ENCODE measurements at regions not wholly inside any gene's neighbourhood (a gene's known extent, or its start where the extent isn't known, plus 50 kb on each side); places are given as distances from the start of the nearest gene placed in this dataset.

DNA sequence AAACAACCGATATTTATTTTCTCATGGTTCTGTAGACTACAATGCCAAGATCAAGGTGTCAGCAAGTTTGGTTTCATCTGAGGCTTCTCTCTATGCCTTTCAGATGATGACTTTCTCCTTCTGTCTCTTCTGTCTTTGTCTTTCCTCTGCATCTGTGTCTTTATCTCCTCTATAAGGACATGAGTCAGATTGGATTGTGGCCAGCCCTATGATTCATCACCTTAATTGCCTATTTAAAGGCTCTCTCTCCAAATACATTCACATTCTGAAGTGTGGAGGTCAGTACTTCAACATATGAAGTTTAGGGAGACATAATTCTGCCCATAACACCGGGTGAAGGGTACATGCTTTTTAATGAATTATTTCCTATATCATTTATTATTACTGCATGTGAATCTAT, 71.2 kb upstream of the CNTNAP5 start:
- Histone ChIP-seq H3K4me1 (no peaks in the 10 kb centered on the region), H3K27ac (no peak overlapping the region), H3K9me3 (no peaks in the 10 kb centered on the region), H3K27me3 (no peaks in the 10 kb centered on the region), H3K4me3 (no peak overlapping the region), H3K36me3 (no peaks in the 10 kb centered on the region)
- intact Hi-C loops (cut with DNase I; ENCODE audit: low total_unique reads): no loop called here
- TF ChIP-seq EP300 (IDR thresholded peaks at IDR 0.05; ENCODE audit: low read depth) (no peak), POLR2A (IDR thresholded peaks at IDR 0.05) (no peak), POLR2AphosphoS5 (IDR thresholded peaks at IDR 0.05) (no peak)
- TF ChIP-seq, protein P1, sequence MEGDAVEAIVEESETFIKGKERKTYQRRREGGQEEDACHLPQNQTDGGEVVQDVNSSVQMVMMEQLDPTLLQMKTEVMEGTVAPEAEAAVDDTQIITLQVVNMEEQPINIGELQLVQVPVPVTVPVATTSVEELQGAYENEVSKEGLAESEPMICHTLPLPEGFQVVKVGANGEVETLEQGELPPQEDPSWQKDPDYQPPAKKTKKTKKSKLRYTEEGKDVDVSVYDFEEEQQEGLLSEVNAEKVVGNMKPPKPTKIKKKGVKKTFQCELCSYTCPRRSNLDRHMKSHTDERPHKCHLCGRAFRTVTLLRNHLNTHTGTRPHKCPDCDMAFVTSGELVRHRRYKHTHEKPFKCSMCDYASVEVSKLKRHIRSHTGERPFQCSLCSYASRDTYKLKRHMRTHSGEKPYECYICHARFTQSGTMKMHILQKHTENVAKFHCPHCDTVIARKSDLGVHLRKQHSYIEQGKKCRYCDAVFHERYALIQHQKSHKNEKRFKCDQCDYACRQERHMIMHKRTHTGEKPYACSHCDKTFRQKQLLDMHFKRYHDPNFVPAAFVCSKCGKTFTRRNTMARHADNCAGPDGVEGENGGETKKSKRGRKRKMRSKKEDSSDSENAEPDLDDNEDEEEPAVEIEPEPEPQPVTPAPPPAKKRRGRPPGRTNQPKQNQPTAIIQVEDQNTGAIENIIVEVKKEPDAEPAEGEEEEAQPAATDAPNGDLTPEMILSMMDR (IDR thresholded peaks at IDR 0.05): no peak
- WGBS, 2 donors (ENCODE audit: low coverage in 1 of 2): 80 to 81% methylated on average over 2 of the region's 2 CpGs
- DNase-seq: no peak
- in situ Hi-C loops (cut with MboI; ENCODE audit: low pct_ligation_motif_present in 1 of 4, low pct_unique_long_range_greater_than_20kb in 1 of 4, low sequenced_read_pairs in 3 of 4): no loop called here

DNA sequence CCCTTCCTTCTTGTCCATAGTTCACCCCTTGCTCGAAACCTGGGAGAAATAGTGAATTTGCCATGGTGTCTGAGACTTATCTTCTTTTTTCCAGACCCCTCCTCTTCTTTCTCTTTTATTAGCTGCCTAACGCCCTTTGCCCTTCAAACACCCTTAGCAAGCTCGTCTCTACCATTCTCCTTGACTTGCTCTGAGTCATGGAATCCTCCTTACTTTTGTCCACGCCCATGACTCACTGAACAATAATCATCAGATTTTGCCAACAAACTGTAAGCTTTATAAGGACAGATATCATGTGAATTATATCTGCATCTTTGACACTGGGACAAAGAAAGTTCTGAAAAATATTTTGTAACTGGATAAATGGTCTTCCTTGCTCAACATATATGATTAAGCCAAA, 67.1 kb upstream of the CNTNAP5 start:
- 30 to 54% methylated on average over 2 to 4 of the region's 4 CpGs for WGBS, 2 donors (ENCODE audit: low coverage in 1 of 2)
- Histone ChIP-seq H3K27ac (no peak overlapping the region), H3K27me3 (no peaks in the 10 kb centered on the region), H3K9me3 (no peaks in the 10 kb centered on the region), H3K4me3 (no peak overlapping the region), H3K4me1 (no peaks in the 10 kb centered on the region), H3K36me3 (no peaks in the 10 kb centered on the region)
- in situ Hi-C loops (cut with MboI; ENCODE audit: low pct_ligation_motif_present in 1 of 4, low pct_unique_long_range_greater_than_20kb in 1 of 4, low sequenced_read_pairs in 3 of 4) (no loop called here), intact Hi-C loops (cut with DNase I; ENCODE audit: low total_unique reads) (no loop called here)
- no peak for TF ChIP-seq POLR2AphosphoS5 (IDR thresholded peaks at IDR 0.05)
- TF ChIP-seq EP300 (IDR thresholded peaks at IDR 0.05; ENCODE audit: low read depth): no peak
- TF ChIP-seq, protein P1 (IDR thresholded peaks at IDR 0.05): no peak
- no peak for TF ChIP-seq POLR2A (IDR thresholded peaks at IDR 0.05)
- no peak for DNase-seq

DNA sequence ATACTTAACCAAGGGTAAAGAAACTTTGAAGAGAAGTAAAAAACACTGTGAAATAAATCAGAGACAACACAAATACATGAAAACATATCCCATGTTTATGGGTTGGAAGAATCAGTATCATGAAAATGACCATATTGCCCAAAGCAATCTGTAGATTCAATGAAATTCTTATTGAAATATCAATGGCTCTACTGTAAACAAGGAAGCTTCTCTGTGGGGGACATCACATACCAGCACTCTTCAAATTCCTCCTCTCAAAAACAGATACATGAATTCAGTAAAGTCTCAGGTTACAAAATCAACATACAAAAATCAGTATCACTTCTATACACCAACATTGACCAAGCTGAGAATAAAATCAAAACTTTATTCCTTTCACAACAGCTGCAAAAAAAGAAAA, 63.5 kb upstream of the CNTNAP5 start:
- Histone ChIP-seq H3K4me3 (no peak overlapping the region), H3K36me3 (no peaks in the 10 kb centered on the region), H3K27me3 (no peaks in the 10 kb centered on the region), H3K9me3 (no peaks in the 10 kb centered on the region), H3K27ac (no peak overlapping the region), H3K4me1 (no peaks in the 10 kb centered on the region)
- in situ Hi-C loops (cut with MboI; ENCODE audit: low pct_ligation_motif_present in 1 of 4, low pct_unique_long_range_greater_than_20kb in 1 of 4, low sequenced_read_pairs in 3 of 4) (no loop called here), intact Hi-C loops (cut with DNase I; ENCODE audit: low total_unique reads) (loop anchor here (10.0 kb wide), 1 partner anchor 1443 kb away; no protein-coding TSS in a partner anchor)
- TF ChIP-seq, protein P1 (IDR thresholded peaks at IDR 0.05): no peak
- TF ChIP-seq POLR2AphosphoS5 (IDR thresholded peaks at IDR 0.05): no peak
- no peak for TF ChIP-seq POLR2A (IDR thresholded peaks at IDR 0.05)
- no peak for TF ChIP-seq EP300 (IDR thresholded peaks at IDR 0.05; ENCODE audit: low read depth)
- DNase-seq: no peak

DNA sequence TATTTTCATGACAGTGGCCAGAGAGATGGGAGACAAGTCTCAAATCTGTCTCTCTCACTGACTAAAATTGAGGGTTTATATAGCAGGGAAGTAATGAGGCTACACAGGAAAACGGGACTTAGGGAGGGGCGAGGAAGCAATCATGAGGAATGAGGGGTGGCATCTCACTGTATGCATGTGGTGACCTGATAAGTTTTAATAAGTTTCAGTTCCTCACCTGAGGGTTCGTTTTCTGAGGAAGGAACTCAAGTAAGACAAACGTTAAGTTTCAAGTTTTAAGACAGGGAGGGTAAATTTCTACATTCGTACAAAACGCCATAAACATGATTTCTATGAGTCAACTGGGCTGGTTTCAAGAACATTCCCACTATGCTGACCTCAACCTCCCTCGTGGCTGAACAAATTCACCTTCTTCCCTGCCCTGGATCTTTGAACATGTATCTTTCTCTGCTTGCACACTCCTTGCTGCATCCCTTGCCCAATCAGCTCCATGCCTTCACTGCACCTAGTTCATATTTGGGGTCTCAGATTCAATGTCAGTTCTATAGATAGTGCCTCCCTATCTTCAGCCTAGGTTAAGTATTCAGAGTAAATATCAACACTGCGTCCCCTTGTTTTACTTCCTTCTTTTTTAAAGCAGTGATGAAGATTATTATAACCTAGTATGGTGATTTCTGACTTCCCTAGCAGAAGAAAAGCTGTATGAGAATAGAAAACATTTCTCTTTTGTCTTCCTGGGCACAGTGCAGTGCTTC, 53.3 kb upstream of the CNTNAP5 start:
- H3K27me3 ChIP-seq: no peaks in the 10 kb centered on the region
- H3K4me1 ChIP-seq: no peaks in the 10 kb centered on the region
- no peak for DNase-seq
- no peaks in the 10 kb centered on the region for H3K36me3 ChIP-seq
- WGBS, 2 donors (ENCODE audit: low coverage in 1 of 2): 60 to 61% methylated on average over 8 of the region's 8 CpGs
- intact Hi-C loops (cut with DNase I; ENCODE audit: low total_unique reads) (no loop called here), in situ Hi-C loops (cut with MboI; ENCODE audit: low pct_ligation_motif_present in 1 of 4, low pct_unique_long_range_greater_than_20kb in 1 of 4, low sequenced_read_pairs in 3 of 4) (no loop called here)
- no peaks in the 10 kb centered on the region for H3K9me3 ChIP-seq
- no peak overlapping the region for H3K27ac ChIP-seq
- no peak overlapping the region for H3K4me3 ChIP-seq
- TF ChIP-seq EP300 (IDR thresholded peaks at IDR 0.05; ENCODE audit: low read depth) (no peak), POLR2AphosphoS5 (IDR thresholded peaks at IDR 0.05) (no peak), POLR2A (IDR thresholded peaks at IDR 0.05) (no peak)
- TF ChIP-seq, protein P1 (IDR thresholded peaks at IDR 0.05): no peak

Small RNA genes lying in the stretch of these regions (small RNA-seq; reads per million reads assigned to genes)
- gene AC064859.1: 0 reads per million in 4 donors
